Tongue (tissue), 1 donor: ENCODE measurements at regions not wholly inside any gene's neighbourhood (a gene's known extent, or its start where the extent isn't known, plus 50 kb on each side); places are given as distances from the start of the nearest gene placed in this dataset.
A peak's percentile ranks its signal among the peaks of the same experiment; 100 is the strongest.
"Not testable (repeated sequence)": the region's sequence is repeated elsewhere in the genome, so short reads cannot be mapped to it uniquely, and the experiment has no call there.

Experiments
- DNase-seq: peaks from one replicate; pipeline ENCODE4 v3.0.0-alpha.2; 2015

GRCh38 chr13:56283262-56283828 lies 857.4 kb upstream of the PRR20A start:
- no peak for DNase-seq

- DNase-seq, result no peak
Observed at GRCh38 chr13:56299650-56300049, 841.1 kb upstream of the PRR20A start.

DNA sequence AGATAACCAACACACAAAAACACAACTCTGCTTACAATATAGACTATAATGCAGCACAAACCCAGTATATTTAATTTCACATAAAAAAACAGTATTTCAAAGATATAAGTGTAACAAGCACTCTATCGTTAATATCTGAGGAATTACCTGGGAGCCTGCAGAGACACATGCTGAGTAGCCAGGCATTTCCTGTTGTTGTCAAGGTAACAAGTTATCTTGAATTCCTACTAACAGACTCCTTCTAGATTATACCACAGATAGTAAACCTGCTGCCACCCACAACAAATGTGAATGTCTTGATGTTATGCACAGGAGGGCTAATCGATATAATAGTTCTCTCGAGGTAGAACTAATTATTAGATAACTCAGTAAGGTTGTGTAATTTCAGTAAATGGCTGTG lies 826.0 kb upstream of the PRR20A start:
- no peak for DNase-seq

DNA sequence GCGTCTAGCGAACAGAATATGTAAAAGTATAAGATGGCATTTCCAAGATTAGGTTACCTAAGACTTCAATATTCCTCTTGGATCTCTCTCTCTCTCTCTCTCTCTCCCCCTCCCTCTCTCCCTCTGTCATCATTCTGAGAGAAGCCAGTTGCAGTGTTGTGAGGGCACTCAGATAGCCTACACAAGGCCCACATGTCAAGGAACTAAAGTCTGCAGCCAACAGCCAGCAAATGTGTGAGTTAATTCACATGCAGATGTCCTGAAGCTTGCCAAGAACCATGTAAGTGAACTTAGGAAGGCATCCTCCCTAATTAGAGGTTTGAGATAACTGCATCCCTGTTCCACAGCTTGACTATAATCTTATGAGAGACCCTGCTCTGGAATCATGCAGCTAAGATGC lies 822.9 kb upstream of the PRR20A start:
- no peak for DNase-seq

DNA sequence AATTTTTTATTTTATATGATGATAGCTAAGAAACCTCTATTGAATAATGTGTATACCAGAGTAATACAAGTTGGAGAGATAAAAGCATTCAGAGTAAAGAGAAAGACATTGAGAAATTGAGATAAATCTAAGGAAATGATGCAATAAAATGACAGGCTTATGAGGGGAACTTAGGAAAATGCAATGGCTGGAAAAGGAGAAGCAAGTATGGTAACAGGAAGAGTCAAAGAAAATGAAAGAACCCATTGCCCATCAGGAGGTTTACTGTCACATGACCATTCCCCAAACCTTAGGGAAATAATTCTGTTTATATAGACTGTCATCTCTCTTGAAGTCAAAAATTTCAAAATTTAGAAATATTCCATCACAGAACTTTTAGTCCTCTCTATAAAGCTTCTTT lies 808.0 kb upstream of the PRR20A start:
- no peak for DNase-seq

DNA sequence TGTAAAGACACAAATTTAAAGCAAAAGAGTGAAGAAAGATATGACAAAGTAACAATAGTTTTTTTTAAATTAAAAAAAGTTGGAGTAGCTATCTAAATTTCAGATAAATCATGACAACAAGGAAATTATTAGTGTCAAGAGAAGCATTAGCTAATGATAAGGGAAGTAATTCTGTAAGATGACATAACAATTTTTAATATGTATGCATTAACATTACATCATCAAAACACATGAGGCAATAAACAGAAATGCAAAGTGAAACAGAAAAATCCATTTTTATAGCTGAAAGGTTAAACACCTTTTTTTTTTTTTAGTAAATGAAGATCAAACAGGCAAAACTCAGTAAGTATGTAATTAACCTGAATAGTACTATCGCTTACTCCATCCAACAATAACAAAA lies 804.9 kb upstream of the PRR20A start:
- no peak for DNase-seq

DNA sequence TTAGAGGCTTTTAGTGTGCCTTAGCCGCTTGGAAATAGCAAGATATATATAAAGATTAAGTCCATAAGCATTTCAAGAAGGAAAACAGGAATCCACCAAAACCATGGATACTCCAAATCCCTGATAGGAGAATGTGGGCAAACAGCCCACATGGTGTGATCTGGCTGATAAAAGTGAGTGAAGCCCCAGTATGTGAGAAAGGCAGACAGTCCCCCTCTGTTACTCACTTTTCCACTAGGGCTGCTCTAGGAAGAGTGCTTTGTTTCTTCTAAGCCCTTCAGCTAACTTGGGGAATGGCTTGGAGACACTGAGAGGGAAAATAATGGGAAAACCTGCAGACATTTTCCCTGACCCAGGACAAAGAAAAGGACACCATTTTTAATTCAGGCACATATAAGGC lies 802.3 kb upstream of the PRR20A start:
- DNase-seq, result no peak

DNA sequence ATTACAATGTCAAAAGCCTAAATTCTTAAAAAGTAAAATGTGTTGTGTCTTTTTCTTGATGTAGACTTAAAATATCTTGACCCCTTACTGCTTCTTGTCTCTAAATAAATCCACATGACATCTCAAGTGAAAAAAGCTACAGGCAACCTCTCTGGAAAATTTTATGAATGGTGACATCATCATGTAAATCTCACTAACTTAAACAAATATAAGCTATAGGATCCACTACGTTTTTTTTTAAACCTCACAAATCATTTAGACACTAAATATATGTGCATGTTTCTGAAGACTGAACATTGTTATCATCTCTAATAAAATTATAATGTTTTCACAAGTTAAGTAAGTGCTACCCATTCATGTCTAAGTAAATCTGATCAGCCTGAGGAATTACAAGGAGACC lies 793.7 kb upstream of the PRR20A start:
- DNase-seq, result no peak

GRCh38 chr13:56349866-56350265 lies 790.9 kb upstream of the PRR20A start:
- no peak for DNase-seq

DNA sequence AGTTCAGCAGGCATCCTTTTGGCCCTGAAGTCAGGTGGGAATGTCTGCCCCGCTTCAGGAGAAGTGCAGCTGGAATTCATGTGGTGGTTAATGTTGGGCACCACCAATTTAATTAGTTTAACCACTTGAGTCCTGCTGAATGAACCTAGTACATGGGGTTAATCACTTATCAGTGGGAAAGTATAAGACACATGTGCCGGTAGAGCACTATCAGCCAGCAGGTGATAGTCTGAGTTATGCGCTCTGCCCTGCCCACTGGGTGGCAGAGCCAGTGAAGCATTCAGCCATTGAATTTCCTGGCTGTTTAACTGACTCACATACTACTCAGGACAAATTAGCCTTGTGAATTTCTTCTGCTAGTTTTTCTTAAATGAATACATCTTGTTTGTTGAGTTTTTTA lies 789.7 kb upstream of the PRR20A start:
- no peak for DNase-seq

DNA sequence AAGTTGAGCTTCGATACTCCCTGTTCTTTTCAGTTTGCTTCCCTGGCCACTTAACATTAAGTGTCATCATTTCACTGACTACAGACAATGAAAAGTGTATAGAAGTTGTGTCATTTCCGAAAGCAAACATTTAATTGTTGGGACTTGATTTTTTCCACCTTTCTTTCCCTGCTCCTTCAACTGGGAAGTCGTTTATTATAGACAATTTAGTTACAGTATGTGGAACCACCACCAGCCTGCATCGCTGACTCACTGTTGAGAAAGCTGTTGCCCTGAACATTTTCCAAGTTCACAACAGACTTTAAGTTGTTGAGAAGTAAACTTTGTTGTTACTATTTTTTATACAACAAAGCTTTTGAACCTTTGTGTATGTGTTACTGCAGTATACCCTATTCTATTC lies 788.4 kb upstream of the PRR20A start:
- no peak for DNase-seq

DNA sequence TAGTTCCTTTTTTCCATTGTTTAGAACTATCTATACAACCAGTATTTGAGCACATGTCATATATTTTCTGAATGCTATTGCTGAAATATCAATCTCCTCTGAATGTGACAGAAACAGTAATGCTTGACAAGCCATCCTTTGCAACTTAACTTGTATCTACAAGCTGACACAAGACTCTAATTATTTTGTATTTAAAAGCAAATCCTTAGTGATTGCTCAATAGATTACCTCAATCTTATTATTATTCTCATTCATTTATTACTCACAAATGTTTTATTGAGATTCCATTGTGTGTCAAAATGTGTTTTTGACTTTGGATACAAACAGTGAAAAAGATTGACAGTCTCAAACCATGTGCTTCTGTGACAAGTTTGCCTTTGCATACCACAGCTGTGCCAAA lies 787.8 kb upstream of the PRR20A start:
- no peak for DNase-seq

DNA sequence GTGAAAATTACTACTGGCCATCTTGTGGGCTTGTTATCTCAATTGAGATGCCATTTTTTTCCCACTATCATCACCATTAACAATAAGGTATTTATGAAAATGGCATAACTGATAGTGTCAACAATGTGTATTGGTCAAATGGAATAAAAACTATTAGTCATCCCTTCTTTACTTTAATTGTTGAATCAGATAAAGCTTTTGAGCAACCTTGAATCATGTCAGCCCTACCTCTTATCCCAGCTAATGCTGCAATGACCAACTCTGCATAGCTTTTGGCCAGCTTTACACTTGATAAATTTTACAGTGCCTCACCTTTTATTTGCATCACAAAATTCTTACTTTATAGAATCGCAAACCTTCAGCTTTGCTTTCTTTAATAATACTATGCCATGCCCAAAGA lies 784.0 kb upstream of the PRR20A start:
- DNase-seq, result no peak

DNA sequence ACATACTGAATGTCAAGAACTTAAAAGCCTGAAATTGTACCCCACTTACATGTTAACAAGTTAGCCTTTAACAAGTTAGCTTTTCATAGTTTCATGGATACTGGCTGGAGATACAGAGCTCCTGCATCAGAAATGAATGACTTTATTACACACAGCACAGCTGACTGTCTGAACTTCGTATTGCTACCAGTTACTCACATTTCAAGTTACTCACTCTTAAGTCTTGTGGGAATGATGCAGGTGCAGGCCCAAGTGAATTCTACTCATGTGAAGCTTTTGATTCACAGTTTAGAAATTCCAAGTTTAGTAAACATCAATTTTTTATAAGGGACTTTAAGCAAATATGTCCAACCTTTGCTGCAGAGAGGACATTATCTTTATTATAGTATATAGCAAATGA lies 762.2 kb upstream of the PRR20A start:
- no peak for DNase-seq

DNA sequence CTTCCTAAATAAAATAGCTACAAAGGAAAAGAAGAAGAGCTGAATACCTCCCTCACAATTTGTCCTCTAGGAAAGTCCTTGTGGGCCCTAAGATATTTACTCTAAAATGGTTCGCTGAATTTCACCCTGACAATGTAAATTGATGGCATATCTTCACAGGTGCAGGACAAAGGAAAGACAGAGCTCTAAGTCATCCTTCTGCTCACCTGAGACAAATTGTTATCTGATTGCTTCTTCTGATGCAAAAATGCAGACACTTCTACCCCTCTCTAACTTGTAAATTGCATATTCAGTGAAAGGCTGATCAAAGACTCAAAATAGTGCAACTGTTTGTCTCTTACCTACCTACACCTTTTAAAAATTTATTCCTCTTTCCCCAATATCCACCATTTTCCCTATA lies 747.2 kb upstream of the PRR20A start:
- no peak for DNase-seq

DNA sequence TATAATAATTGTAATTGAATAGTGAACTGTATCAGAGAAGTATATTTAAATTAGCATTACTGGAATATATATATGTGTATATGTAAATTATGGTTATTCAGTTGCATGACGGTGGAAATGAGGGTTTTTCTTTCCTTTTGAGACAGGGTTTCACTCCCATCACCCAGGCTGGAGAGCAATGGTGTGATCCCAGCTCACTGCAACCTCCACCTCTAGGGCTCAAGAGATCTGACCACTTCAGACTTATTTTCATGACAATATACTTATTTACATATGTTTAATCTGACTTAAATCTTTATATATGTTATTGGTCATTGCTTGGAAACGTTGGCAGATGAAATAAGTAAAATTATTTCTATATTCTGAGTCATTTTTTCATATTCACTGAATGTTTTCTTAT lies 744.4 kb upstream of the PRR20A start:
- no peak for DNase-seq

DNA sequence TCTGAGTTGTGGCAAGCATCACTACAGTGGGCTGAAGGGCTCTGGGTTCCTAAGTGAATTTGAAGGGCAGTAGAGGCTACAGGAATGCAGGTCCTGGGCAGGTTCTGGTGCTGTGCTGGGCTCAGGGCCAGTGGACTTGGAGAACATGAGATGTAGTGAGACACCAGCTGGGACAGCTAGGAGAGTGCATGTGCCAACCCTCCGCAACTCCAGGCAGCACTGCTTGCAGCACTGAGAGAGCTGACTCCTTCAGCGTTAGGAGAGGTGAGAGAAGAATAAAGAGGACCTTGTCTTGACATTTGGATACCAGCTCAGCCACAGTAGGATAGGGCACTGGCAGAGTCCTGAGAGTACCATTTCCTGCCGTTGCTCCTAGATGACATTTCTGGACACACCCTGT lies 739.9 kb upstream of the PRR20A start:
- DNase-seq, result no peak

- no peak for DNase-seq
Observed at GRCh38 chr13:56412856-56413255, 727.9 kb upstream of the PRR20A start.

DNA sequence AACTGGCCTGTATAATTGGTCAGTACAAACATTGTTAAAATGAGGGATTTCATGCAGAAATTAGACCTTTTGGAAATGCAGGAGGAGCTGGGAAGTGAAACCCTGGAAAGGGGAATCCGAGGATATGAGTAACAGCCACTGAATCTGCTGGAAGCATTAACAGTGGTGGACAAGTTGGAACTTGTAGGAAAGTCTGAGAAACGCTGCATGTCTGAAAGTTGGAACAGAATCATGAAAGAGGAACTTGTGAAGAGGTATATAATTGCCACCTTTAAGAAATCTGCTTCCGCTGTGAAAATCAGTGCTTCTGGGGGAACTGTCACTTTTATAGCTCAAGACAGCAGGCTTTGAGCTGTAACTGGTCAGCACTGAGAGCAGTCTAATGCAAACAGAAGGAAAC lies 716.5 kb upstream of the PRR20A start:
- peak; percentile 2 for DNase-seq

DNA sequence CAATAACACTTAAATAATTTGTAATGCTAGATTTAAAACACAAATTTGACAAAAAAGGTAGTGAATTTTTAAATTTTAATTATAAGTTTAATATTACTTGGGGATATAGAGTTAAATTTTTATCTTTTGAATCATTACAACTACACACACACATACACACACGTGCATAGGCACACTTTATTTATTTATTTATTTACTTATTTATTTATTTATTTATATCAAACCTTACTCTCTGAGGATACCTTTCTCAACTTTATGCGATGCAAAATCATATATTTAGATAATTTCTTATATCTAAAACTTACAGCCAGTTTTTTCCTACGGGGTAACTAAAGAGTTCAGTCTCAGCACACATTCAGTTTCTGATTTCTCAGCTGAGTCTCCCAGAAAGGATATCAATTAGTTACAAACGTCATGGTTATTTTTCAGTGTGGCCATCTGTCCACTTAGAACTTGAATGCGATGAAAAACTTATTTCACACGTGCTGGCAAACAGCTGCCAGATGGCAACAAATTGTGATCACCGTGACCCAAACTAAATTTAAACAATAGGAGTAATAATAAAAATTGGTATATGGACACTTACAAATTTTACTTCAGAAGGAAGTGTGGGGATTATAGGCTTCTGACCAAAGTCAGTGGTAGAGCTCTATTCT lies 683.1 kb upstream of the PRR20A start:
- peak; percentile 82 for DNase-seq

DNA sequence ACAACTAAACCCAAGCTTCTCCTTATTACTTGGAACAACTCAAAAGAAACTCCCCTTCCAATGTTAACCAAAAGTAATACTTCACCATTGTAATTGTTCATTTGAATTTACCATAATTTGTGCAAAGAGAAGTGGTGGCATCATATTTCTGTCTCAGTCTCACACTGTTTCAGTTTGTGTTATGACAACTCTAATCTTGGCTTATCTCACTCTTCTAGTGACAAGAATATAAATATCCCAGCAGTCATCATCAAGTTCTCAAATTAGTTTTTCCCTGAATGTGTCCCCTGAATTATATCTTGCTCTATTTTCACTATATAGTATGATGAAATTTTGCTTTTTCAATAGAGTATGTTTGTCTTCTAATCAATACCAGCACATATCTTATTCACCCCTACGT lies 681.4 kb upstream of the PRR20A start:
- no peak for DNase-seq

DNA sequence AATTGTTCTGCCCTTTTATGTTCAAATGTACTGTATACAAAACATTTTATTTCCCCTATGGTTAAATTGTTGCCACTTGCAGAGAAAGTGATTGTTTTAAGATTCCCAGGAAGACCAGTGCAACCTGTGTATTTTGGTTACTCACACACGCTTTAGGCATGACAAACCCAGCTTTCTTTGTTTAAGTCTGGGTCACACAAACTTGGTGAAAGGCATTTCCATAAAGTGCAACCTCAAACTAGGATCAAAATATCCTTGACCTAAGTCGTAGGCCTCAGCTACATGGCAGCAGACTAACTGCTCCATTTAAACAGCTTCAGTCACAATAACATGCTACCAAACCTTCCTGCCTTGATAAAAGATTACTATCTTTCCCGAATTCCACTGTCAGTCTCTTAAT lies 639.0 kb upstream of the PRR20A start:
- DNase-seq, result no peak

DNA sequence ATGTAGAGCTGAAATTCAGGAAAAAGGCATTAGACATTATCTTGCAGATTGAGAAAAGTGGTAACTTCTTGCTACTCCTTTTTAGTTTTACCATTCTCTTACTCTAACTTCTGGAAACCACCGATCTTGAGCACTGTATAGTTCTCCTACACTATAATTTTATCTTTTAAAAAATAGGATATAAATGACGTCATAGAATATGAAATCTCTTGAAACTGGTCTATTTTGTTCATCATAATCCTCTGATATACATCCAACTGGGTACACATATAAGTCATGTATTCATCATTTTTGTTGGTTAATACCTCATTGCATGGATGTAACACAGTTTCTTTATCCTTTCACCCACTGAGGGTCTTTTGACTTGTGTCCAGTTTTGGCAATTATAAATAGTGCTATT lies 629.9 kb upstream of the PRR20A start:
- no peak for DNase-seq

DNA sequence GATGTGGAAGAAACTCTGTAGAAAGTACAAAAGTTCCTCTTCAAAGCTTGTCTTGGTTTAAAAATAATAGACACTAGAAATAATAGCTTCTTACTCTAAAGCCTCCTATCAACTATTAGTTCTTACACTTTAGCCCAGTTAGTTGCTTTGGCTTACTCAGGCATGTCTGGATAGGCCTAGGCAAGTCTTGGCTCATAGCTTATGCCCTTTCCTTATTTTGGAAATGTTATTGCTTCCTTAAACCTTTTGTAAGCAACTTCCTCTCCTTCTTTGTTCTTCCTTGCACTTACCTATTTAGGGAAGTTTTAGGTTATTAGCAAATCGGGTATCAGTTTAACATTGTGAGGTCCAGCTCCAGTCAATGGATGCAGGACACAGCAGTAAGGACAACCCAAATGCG lies 628.4 kb upstream of the PRR20A start:
- not testable (repeated sequence) for DNase-seq

DNA sequence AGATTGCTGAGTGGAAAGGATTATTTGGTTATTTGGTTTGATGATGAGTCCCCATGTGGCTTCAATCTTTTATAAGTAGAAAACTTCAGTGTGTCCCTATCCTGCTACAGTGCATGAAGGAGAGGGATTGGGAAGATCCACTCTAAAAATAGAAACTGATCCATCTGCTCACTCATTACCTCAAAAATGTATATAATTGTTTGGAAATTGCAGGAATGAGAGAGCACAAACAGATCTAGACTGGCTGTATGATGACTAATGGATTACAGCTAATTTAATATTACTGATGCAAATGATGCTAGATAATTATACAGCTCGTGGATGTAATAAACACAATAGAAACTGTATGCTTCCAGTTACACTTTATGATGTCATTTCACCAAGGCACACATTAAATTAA lies 625.3 kb upstream of the PRR20A start:
- no peak for DNase-seq
